HUES64 (cell line): ENCODE measurements at regions not wholly inside any gene's neighbourhood (a gene's known extent, or its start where the extent isn't known, plus 50 kb on each side); places are given as distances from the start of the nearest gene placed in this dataset.

Source experiments
- H3K27ac ChIP-seq: 2 replicates; pipeline ENCODE4 v1.7.0; 2013; ENCODE audit warnings: low read depth, low read length, inconsistent platforms
- H3K27me3 ChIP-seq: 2 replicates; pipeline ENCODE4 v1.6.1; 2013; ENCODE audit warnings: mild to moderate bottlenecking, low read length; ENCODE audit not compliant: insufficient read depth
- H3K36me3 ChIP-seq: 2 replicates; pipeline ENCODE4 v1.6.1; 2013; ENCODE audit warnings: mild to moderate bottlenecking, low read length; ENCODE audit not compliant: insufficient read depth
- H3K4me1 ChIP-seq: 2 replicates; pipeline ENCODE4 v1.6.1; 2013; ENCODE audit warnings: mild to moderate bottlenecking, low read length, moderate library complexity; ENCODE audit not compliant: insufficient read depth
- H3K4me3 ChIP-seq: 2 replicates; pipeline ENCODE4 v1.5.1; 2013; ENCODE audit warnings: mild to moderate bottlenecking, low read length, moderate library complexity
- H3K9ac ChIP-seq: 2 replicates; pipeline ENCODE4 v1.6.1; 2013; ENCODE audit warnings: mild to moderate bottlenecking, low read depth, low read length
- H3K9me3 ChIP-seq: 2 replicates; pipeline ENCODE4 v1.6.1; 2013; ENCODE audit warnings: low read depth, low read length; ENCODE audit not compliant: insufficient read depth
- WGBS: fragments of 150-250, 120-280 bp; methylation state at CpG from one replicate; pipeline ENCODE4 v1.1.7; 2013; ENCODE audit warnings: missing lambda C conversion rate; 5-methylcytosine and 5-hydroxymethylcytosine counted together

DNA sequence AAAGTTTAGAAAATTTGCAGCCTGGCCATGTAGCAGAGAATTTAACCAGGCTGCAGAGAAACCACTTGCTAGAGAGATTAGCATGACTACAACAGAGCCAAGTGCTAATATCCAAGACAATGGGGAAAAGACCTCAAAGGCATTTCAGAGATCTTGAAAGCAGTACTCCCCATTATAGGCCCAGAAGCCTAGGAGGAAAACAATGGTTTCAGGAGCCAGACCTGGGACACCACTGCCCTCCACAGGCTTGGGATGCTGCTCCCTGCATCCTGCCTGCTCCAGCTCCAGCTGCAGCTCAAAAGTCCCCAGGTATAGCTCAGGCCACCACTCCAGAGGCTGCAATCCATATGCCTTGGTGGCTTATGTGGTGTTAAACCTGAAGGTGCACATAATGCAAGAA, 101.5 kb upstream of the TMEM72 start:
- Histone ChIP-seq H3K27me3 (no peaks in the 10 kb centered on the region), H3K4me1 (peaks cover 6% of the 10 kb centered on the region; the same call in 1 of the 2 replicates), H3K36me3 (no peaks in the 10 kb centered on the region), H3K27ac (peak overlapping the region; percentile 58; the same call in 1 of the 2 replicates), H3K9ac (no peak overlapping the region), H3K9me3 (no peaks in the 10 kb centered on the region), H3K4me3 (peak overlapping the region; percentile 22; the same call in 1 of the 2 replicates)

DNA sequence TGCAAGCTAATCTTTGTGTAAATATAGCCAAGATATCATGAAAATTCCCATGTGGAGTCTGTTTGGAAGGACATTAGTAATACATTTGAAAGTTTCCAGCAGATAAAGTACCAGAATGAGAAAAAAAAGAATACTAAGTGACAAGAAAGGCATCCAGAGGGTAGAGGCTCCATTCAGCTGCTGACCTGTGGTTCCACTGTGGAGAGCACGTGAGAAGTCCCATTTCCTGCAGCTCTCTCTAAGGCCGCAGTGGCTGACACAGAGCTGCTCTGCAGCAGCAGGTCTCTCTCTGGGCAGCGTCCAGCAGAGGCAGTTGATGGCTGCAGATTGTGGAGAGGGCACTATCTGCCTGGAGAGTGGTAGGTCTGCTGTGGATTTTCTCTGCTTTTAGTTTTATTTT, 100.1 kb upstream of the TMEM72 start:
- WGBS = 76% methylated on average over 3 of the region's 3 CpGs
- Histone ChIP-seq H3K36me3 (no peaks in the 10 kb centered on the region), H3K9ac (no peak overlapping the region), H3K9me3 (no peaks in the 10 kb centered on the region), H3K4me3 (no peak overlapping the region), H3K4me1 (peaks cover 6% of the 10 kb centered on the region; the same call in 1 of the 2 replicates), H3K27ac (no peak overlapping the region), H3K27me3 (no peaks in the 10 kb centered on the region)

DNA sequence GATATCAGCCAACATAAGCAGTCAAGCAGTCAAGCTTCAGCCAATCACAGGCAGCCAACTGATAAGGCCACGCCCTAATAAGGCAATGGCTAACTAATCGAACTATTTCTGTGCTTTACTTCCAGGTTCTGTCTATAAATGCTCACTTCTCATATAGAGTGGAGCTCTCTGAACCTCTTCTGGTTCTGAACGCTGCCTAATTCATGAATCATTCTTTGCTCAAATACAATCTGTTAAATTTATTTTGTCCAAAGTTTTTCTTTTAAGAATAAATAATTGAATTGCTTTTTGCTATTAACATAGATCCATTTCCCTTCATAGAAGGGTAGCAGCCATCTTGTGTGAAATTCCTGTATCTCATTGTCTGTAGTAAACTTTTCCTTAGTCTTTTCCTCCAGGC, 97.9 kb upstream of the TMEM72 start:
- Histone ChIP-seq H3K9me3 (no peaks in the 10 kb centered on the region), H3K4me3 (no peak overlapping the region), H3K36me3 (no peaks in the 10 kb centered on the region), H3K27ac (no peak overlapping the region), H3K27me3 (no peaks in the 10 kb centered on the region), H3K9ac (no peak overlapping the region), H3K4me1 (peaks cover 6% of the 10 kb centered on the region; the same call in 1 of the 2 replicates)
- 88% methylated on average over 3 of the region's 3 CpGs for WGBS

DNA sequence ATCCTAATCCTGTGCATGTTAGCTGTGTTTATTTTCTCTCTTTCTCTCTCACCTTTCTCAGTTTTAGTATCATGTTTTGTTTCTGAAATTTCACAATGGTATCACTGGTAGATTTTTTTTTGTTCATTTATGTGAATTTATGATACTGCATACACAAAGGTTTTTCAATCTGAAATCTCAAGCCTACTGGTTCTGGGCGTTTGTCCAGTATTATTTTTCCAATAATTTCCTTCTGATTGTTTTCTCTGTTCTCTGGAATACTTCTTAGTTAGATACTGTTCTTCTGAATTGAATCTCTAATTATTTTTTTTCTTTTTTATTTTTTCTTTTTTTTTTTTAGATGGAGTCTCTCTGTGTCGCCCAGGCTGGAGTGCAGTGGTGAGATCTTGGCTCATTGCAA, 96.2 kb upstream of the TMEM72 start:
- Histone ChIP-seq H3K27me3 (no peaks in the 10 kb centered on the region), H3K36me3 (no peaks in the 10 kb centered on the region), H3K4me3 (no peak overlapping the region), H3K9me3 (no peaks in the 10 kb centered on the region), H3K27ac (no peak overlapping the region), H3K4me1 (peaks cover under 1% of the 10 kb centered on the region), H3K9ac (no peak overlapping the region)
- 93% methylated on average over 1 of the region's 2 CpGs for WGBS

DNA sequence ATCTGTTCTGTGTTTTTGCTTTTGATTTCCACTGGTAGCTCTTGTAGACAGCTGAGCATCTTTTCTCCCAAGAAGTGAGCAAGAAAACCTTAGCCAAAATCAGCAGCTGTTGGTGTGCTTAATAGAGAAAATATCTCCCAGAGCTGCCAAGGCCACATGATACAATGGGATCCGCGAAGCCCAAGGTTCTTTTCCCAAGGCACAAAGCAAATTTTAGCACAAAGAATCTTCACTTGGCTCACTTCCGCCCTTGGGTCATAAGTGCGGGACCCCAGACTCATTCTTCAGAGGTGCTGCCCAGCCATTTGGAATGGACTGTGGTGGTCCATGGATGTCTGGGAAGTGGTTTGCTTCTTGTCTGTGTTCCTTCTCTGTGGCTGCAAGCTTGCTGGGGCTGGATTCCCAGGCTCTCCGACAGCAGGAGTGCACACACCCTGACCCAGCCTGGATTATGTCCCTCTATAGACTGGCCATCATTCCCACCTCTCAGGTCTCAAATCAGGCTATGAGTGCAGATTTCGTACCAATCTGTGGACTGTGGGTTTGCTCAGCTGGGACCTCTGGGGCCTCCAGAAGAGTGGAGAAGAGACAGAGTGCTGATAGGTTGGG, 93.0 kb upstream of the TMEM72 start:
- Histone ChIP-seq H3K27ac (no peak overlapping the region), H3K9me3 (no peaks in the 10 kb centered on the region)
- 96% methylated on average over 6 of the region's 6 CpGs for WGBS

DNA sequence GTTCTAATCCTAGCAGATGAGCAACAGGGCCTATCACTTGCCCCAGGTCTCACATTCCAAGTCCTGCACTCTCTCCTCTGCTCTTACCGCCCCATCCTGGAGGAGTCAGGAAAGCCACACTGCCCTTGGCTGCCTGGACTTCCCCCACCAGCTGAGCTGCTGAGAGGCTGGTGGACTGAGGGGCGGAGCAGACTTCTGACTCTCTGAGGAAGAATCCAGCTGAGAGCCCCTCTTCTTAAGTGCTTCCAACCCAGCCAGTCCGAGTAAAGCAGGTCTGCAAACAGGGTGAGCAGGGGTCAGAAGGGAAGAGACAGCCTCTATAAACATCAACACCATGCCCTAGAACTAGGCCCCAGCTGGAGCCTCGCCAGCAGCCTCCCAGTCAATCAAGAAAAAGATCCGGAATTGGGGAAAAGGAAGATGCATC, 92.4 kb upstream of the TMEM72 start:
- Histone ChIP-seq H3K36me3 (no peaks in the 10 kb centered on the region), H3K9me3 (no peaks in the 10 kb centered on the region), H3K9ac (no peak overlapping the region), H3K4me3 (no peak overlapping the region), H3K27me3 (no peaks in the 10 kb centered on the region), H3K4me1 (no peaks in the 10 kb centered on the region; the same call in 1 of the 2 replicates), H3K27ac (no peak overlapping the region)
- 63% methylated on average over 5 of the region's 5 CpGs for WGBS

More for the DNA sequence above, 93.0 kb upstream of the TMEM72 start:
- Histone ChIP-seq H3K36me3 (no peaks in the 10 kb centered on the region), H3K4me1 (no peaks in the 10 kb centered on the region; the same call in 1 of the 2 replicates), H3K27me3 (no peaks in the 10 kb centered on the region), H3K4me3 (no peak overlapping the region), H3K9ac (no peak overlapping the region)

DNA sequence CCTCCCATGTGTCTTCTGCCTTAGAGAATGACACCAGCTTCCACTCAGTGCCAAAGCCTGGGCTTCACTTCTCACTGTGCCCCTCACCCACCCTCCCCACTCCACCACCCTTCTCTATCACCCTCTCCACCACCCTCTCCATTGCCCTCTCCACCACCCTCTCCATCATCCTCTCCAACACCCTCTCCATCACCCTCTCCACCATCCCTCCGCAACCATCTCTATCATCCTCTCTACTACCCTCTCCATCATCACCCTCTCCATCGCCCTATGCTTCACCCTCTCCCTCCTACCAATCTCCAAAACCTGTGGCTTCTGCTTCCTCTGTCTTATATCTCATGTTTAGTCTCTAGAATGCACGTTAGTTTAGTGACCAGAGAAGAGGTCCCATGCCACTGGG, 91.0 kb upstream of the TMEM72 start:
- no peaks in the 10 kb centered on the region for H3K36me3 ChIP-seq
- H3K4me3 ChIP-seq = no peak overlapping the region
- H3K9ac ChIP-seq = no peak overlapping the region
- H3K9me3 ChIP-seq = no peaks in the 10 kb centered on the region
- H3K4me1 ChIP-seq = no peaks in the 10 kb centered on the region; the same call in 1 of the 2 replicates
- H3K27me3 ChIP-seq = no peaks in the 10 kb centered on the region
- no peak overlapping the region for H3K27ac ChIP-seq
- WGBS = 98% methylated on average over 3 of the region's 3 CpGs

DNA sequence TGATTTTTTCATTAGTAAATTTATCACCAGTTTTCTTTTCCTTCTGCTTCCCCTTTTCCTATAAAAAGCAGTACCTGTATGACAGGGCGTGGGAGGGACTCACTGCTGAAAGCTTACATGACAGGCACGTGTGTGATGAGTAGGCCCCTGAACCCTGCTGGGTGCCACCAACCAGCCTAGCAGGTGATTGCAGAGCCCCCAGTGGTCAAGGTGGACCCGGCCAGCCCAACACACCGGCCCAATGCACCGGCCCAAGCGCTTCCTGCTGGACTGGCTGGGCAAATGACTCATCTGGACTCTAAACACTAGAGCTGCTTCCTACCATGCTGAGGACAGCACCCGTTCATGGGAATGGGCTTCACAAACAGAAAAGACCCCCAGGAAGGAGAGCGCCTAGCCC, 89.8 kb upstream of the TMEM72 start:
- no peaks in the 10 kb centered on the region; the same call in 1 of the 2 replicates for H3K4me1 ChIP-seq
- H3K36me3 ChIP-seq = no peaks in the 10 kb centered on the region
- H3K4me3 ChIP-seq = no peak overlapping the region
- no peak overlapping the region for H3K27ac ChIP-seq
- no peaks in the 10 kb centered on the region for H3K9me3 ChIP-seq
- H3K9ac ChIP-seq = no peak overlapping the region
- 89% methylated on average over 8 of the region's 8 CpGs for WGBS
- H3K27me3 ChIP-seq = no peaks in the 10 kb centered on the region

DNA sequence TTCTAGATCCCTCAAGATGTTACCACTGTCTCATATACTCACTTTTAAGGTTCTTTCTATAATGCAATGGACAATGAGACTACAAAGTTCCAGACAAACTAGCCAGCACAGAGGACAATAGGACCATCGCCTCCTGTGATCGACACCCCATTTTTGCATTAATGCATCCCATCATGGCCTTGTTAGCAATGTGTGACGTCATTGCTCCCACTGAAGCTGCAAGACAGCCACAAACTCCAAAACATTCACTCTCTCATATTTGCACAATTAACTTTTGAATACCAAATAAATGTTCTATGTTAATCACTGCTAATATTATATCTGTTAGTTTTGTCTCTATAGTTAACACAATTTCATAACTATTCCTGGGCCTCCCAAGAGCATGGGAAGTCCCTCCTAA, 88.8 kb upstream of the TMEM72 start:
- no peak overlapping the region for H3K27ac ChIP-seq
- no peaks in the 10 kb centered on the region for H3K27me3 ChIP-seq
- WGBS = 90% methylated on average over 3 of the region's 3 CpGs
- no peak overlapping the region for H3K4me3 ChIP-seq
- H3K9ac ChIP-seq = no peak overlapping the region
- no peaks in the 10 kb centered on the region; the same call in 1 of the 2 replicates for H3K4me1 ChIP-seq
- H3K36me3 ChIP-seq = no peaks in the 10 kb centered on the region
- H3K9me3 ChIP-seq = no peaks in the 10 kb centered on the region

DNA sequence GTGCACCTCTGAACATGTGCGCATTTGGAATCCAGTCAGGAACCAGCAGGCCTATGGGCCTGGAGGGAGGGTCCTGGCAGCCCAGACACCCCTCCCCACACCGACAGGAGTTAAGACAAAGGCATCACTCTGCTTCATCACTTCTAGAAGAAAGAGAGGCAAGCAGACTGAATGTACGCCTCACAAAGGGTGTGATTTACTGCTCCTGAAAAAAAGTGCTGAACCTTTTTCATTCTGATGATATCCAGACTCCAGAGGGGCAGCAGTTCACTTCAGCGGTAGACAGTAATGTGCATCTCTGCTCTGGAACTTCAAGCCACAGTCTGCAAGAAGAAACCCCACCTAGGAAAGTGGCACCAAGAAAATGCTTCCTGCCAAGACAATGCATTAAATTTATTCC, 88.2 kb upstream of the TMEM72 start:
- Histone ChIP-seq H3K4me1 (no peaks in the 10 kb centered on the region; the same call in 1 of the 2 replicates), H3K27me3 (no peaks in the 10 kb centered on the region), H3K36me3 (no peaks in the 10 kb centered on the region), H3K4me3 (no peak overlapping the region), H3K9ac (no peak overlapping the region), H3K9me3 (no peaks in the 10 kb centered on the region), H3K27ac (no peak overlapping the region)
- 92% methylated on average over 4 of the region's 4 CpGs for WGBS

DNA sequence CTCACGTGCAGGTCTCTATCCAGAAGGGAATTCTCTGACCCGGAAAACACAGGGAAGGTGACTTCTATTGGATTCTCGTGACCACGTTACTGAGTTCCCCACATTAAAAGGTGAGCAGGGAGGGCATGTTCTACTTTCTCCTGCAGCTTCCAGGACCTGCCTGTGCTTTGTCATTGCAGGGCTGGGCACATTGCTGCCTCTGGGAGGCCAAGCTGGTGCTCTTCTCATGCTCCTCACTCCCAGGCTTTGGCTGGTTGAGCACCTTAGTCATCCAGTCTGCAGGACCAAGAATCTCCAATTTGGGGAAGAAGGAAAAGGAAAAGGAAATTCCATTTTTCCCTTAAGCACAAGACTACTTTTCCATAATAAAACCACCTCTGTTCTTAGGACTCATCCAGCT, 86.5 kb upstream of the TMEM72 start:
- WGBS = 87% methylated on average over 4 of the region's 4 CpGs
- no peak overlapping the region for H3K9ac ChIP-seq

More for the DNA sequence above, 86.5 kb upstream of the TMEM72 start:
- Histone ChIP-seq H3K27ac (no peak overlapping the region), H3K27me3 (no peaks in the 10 kb centered on the region), H3K4me1 (no peaks in the 10 kb centered on the region), H3K36me3 (no peaks in the 10 kb centered on the region), H3K9me3 (no peaks in the 10 kb centered on the region), H3K4me3 (no peak overlapping the region)
